ENCODE measurements at regions not wholly inside any gene's neighbourhood (a gene's known extent, or its start where the extent isn't known, plus 50 kb on each side); places are given as distances from the start of the nearest gene placed in this dataset.
A peak's percentile ranks its signal among the peaks of the same experiment; 100 is the strongest.
"Not testable (repeated sequence)": the region's sequence is repeated elsewhere in the genome, so short reads cannot be mapped to it uniquely, and the experiment has no call there.

GRCh38 chr11:86145439-86146156 is 76.7 kb upstream of the PICALM start:
- DNase-seq = no peak

GRCh38 chr11:86144846-86145245 is 76.0 kb upstream of the PICALM start:
- DNase-seq = no peak

- DNase-seq = not testable (repeated sequence)
Observed at GRCh38 chr11:86144087-86144486, 75.2 kb upstream of the PICALM start.

GRCh38 chr11:86143087-86144030 is 74.5 kb upstream of the PICALM start:
- peak; percentile 59 for DNase-seq

GRCh38 chr11:86142170-86142569 is 73.3 kb upstream of the PICALM start:
- no peak for DNase-seq

GRCh38 chr11:86141727-86142126 is 72.8 kb upstream of the PICALM start:
- DNase-seq = no peak

- no peak for DNase-seq
Observed at GRCh38 chr11:86140334-86140990, 71.6 kb upstream of the PICALM start.

- DNase-seq = peak; percentile 77
Observed at GRCh38 chr11:86138958-86139357, 70.1 kb upstream of the PICALM start.

GRCh38 chr11:86136538-86136937 is 67.7 kb upstream of the PICALM start:
- no peak for DNase-seq

GRCh38 chr11:86135319-86135714 is 66.4 kb upstream of the PICALM start:
- DNase-seq = no peak

GRCh38 chr11:86134580-86135318 is 65.9 kb upstream of the PICALM start:
- no peak for DNase-seq

- DNase-seq = no peak
Observed at GRCh38 chr11:86132667-86133249, 63.9 kb upstream of the PICALM start.

GRCh38 chr11:86129740-86130540 is 61.1 kb upstream of the PICALM start:
- no peak for DNase-seq

GRCh38 chr11:86128914-86129313 is 60.0 kb upstream of the PICALM start:
- no peak for DNase-seq

- DNase-seq = no peak
Observed at GRCh38 chr11:86126862-86127261, 58.0 kb upstream of the PICALM start.

- no peak for DNase-seq
Observed at GRCh38 chr11:86124251-86125233, 55.7 kb upstream of the PICALM start.

GRCh38 chr11:86122773-86123172 is 53.9 kb upstream of the PICALM start:
- DNase-seq = no peak

- no peak for DNase-seq
Observed at GRCh38 chr11:86120807-86121206, 51.9 kb upstream of the PICALM start.

- no peak for DNase-seq
Observed at GRCh38 chr11:86119906-86120305, 51.0 kb upstream of the PICALM start.

- DNase-seq = no peak
Observed at GRCh38 chr11:86119077-86119476, 50.2 kb upstream of the PICALM start.
